Astrocyte of the cerebellum (primary cell): ENCODE measurements at regions not wholly inside any gene's neighbourhood (a gene's known extent, or its start where the extent isn't known, plus 50 kb on each side); places are given as distances from the start of the nearest gene placed in this dataset.

Source experiments
- DNase-seq: peaks from one replicate; pipeline ENCODE4 v3.0.0-alpha.2; 2011; ENCODE audit warnings: low read depth
- H3K4me3 ChIP-seq: 2 replicates; pipeline ENCODE4 v1.5.1; 2011; ENCODE audit warnings: mild to moderate bottlenecking, low read depth, low read length, moderate library complexity
- in situ Hi-C: cut with HindIII; loops from 2 replicates; pipeline ENCODE4 v1.10.0; 2017; ENCODE audit warnings: low sequenced_read_pairs
- TF ChIP-seq, protein P1 (sequence below): IDR thresholded peaks from 2 replicates; pipeline ENCODE4 v1.5.1; 2012; ENCODE audit warnings: low read length, low read depth, moderate library complexity, mild to moderate bottlenecking; ENCODE audit errors: missing control alignments

DNA sequence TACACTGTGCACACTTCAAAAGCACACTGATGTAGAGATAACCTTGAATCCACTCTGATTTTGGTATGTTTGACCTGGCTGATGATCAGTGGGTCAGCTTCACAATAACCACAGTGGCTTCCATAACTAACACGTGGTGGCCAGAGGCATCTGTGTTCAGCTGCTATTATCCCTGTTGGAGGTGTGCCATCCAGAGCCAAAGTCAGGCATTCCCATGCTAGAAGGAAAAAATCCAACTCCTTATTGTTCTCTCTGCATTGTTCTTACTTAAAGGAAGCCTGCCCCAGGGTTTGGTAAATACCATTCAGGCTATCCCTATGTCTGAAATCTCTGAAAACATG lies 127.3 kb upstream of the MON1B start:
- no peak for DNase-seq
- TF ChIP-seq, protein P1, sequence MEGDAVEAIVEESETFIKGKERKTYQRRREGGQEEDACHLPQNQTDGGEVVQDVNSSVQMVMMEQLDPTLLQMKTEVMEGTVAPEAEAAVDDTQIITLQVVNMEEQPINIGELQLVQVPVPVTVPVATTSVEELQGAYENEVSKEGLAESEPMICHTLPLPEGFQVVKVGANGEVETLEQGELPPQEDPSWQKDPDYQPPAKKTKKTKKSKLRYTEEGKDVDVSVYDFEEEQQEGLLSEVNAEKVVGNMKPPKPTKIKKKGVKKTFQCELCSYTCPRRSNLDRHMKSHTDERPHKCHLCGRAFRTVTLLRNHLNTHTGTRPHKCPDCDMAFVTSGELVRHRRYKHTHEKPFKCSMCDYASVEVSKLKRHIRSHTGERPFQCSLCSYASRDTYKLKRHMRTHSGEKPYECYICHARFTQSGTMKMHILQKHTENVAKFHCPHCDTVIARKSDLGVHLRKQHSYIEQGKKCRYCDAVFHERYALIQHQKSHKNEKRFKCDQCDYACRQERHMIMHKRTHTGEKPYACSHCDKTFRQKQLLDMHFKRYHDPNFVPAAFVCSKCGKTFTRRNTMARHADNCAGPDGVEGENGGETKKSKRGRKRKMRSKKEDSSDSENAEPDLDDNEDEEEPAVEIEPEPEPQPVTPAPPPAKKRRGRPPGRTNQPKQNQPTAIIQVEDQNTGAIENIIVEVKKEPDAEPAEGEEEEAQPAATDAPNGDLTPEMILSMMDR, result no peak
- in situ Hi-C loops, result no loop called here
- H3K4me3 ChIP-seq, result no peak overlapping the region

- TF ChIP-seq, protein P1, result no peak
- no peak overlapping the region for H3K4me3 ChIP-seq
- in situ Hi-C loops, result no loop called here
- no peak for DNase-seq
Measured at GRCh38 chr16:77064037-77064436, 127.0 kb upstream of the MON1B start.

- TF ChIP-seq, protein P1, result no peak
- DNase-seq, result no peak
- no peak overlapping the region for H3K4me3 ChIP-seq
- in situ Hi-C loops, result no loop called here
Measured at GRCh38 chr16:77066896-77067496, 124.0 kb upstream of the MON1B start.

DNA sequence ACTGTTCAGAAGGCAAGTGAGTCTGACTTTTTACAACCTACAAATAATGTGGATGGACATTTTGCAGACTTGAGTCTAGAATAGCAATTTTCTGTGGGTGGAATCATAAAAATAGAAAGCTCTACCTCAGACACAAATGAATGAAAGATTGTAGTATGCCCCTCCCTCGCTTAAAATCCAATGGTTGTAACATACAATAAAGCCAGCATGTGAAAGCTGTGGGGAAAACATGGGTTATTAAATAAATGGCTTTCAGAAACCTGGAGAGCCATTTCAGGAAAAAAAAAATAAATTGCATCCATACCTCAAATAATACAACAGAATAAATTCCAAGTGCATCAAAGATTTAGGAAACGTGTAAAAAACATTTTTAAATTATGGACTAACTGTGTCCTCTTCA lies 123.1 kb upstream of the MON1B start:
- TF ChIP-seq, protein P1, result no peak
- H3K4me3 ChIP-seq, result no peak overlapping the region
- DNase-seq, result no peak
- in situ Hi-C loops, result no loop called here

- TF ChIP-seq, protein P1, result no peak
- no peak for DNase-seq
- H3K4me3 ChIP-seq, result no peak overlapping the region
- in situ Hi-C loops, result no loop called here
Measured at GRCh38 chr16:77068402-77068801, 122.6 kb upstream of the MON1B start.

DNA sequence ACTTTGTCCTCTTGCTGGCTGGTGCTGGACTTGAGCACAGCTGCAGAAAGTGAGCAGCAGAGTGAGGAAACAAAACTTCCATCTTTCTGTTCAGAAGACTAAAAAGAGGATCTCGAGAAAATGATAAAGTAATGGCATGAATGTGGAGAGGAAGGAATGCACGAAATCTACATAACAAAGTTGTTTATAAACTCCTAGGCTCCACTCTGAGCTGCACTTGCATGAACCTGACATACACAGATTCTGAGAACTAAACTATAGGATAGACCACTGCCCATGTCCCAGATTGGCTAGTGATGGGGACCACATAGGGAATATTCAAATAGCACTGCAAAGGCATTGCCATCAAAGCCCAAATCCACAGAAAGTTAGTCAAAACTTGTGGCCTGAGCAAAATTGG lies 121.1 kb upstream of the MON1B start:
- DNase-seq, result no peak
- in situ Hi-C loops, result no loop called here
- TF ChIP-seq, protein P1, result no peak
- H3K4me3 ChIP-seq, result no peak overlapping the region

- no peak overlapping the region for H3K4me3 ChIP-seq
- no peak for DNase-seq
- TF ChIP-seq, protein P1, result no peak
- in situ Hi-C loops, result no loop called here
Measured at GRCh38 chr16:77070683-77071082, 120.3 kb upstream of the MON1B start.
